H1 (cell line): ENCODE measurements at regions not wholly inside any gene's neighbourhood (a gene's known extent, or its start where the extent isn't known, plus 50 kb on each side); places are given as distances from the start of the nearest gene placed in this dataset.

ENCODE experiments used
- CTCF ChIA-PET: fragments of 300-600 bp; sonication (Branson Sonifier 250); formaldehyde crosslinking; loops from one replicate; lab custom pipeline; 2021; ENCODE audit not compliant: partially characterized antibody; lab: Charles Lee
- POLR2A ChIA-PET: fragments of 300-600 bp; sonication (Branson Sonifier 250); formaldehyde crosslinking; loops from one replicate; lab custom pipeline; 2021; ENCODE audit warnings: inconsistent platforms; ENCODE audit not compliant: partially characterized antibody; lab: Charles Lee
- DNase-seq, 2 experiments: peaks; one replicate each; pipeline versions ENCODE4 v3.0.0 to v3.0.0-alpha.2; 2010 to 2022; ENCODE audit warnings: low spot score in 2 of 2, low read depth in 1 of 2, mixed read lengths in 1 of 2
- FAIRE-seq: peaks from 2 replicates; lab custom pipeline; 2011; peaks lifted over from hg19 to GRCh38; lab: Jason Lieb, UNC
- H2AFZ ChIP-seq: 2 replicates; pipeline ENCODE4 v1.8.1; 2012; ENCODE audit warnings: low read length, inconsistent platforms
- H2AK5ac ChIP-seq: 2 replicates; pipeline ENCODE4 v1.6.1; 2013; ENCODE audit warnings: low read depth, low read length
- H2BK120ac ChIP-seq: replicated peaks from 2 replicates; pipeline ENCODE3; 2013; ENCODE audit warnings: low read depth, low read length, inconsistent platforms
- H2BK12ac ChIP-seq: 2 replicates; pipeline ENCODE4 v1.6.1; 2013; ENCODE audit warnings: low read depth, low read length
- H2BK15ac ChIP-seq: 2 replicates; pipeline ENCODE4 v1.6.1; 2013; ENCODE audit warnings: low read length
- H2BK20ac ChIP-seq: 2 replicates; pipeline ENCODE4 v1.6.1; 2013; ENCODE audit warnings: low read length
- H2BK5ac ChIP-seq: 2 replicates; pipeline ENCODE4 v1.6.1; 2013; ENCODE audit warnings: low read depth, low read length
- H3K14ac ChIP-seq: 2 replicates; pipeline ENCODE4 v1.6.1; 2013; ENCODE audit warnings: inconsistent platforms; ENCODE audit not compliant: insufficient read length
- H3K18ac ChIP-seq: 2 replicates; pipeline ENCODE4 v1.6.1; 2013; ENCODE audit warnings: low read length; ENCODE audit errors: extremely low read depth
- H3K23ac ChIP-seq: 2 replicates; pipeline ENCODE4 v1.6.1; 2013; ENCODE audit warnings: inconsistent platforms; ENCODE audit not compliant: insufficient read length
- H3K23me2 ChIP-seq: 2 replicates; pipeline ENCODE4 v1.6.1; 2013; ENCODE audit warnings: low read depth, low read length
- H3K27ac ChIP-seq: 2 replicates; pipeline ENCODE4 v1.6.1; 2011; ENCODE audit warnings: low read depth, low read length, inconsistent platforms
- H3K27me3 ChIP-seq, 4 experiments: replicated peaks in 1 of 4; 1 replicate in 1 of 4; 2 replicates in 3 of 4; pipeline versions ENCODE4 v1.6.1 to v1.8.1; 2011 to 2013; ENCODE audit warnings: low read length in 3 of 4, mild to moderate bottlenecking in 3 of 4, inconsistent platforms in 2 of 4, mixed read lengths in 2 of 4, moderate library complexity in 1 of 4; ENCODE audit not compliant: control insufficient read depth in 3 of 4, insufficient read depth in 3 of 4; ENCODE audit errors: extremely low read depth in 1 of 4
- H3K36me3 ChIP-seq, 4 experiments: 2 replicates each; pipeline versions ENCODE4 v1.6.1 to v1.8.1; 2011 to 2013; ENCODE audit warnings: mild to moderate bottlenecking in 4 of 4, low read length in 3 of 4, moderate library complexity in 2 of 4, control low read depth in 1 of 4, inconsistent platforms in 1 of 4; ENCODE audit not compliant: insufficient read depth in 4 of 4, control insufficient read depth in 2 of 4
- H3K4ac ChIP-seq: replicated peaks from 2 replicates; pipeline ENCODE3; 2013; ENCODE audit warnings: low read length, low read depth, mixed read lengths, inconsistent platforms; ENCODE audit not compliant: insufficient read length
- H3K4me1 ChIP-seq, 4 experiments: replicated peaks in 1 of 4; 1 replicate in 1 of 4; 2 replicates in 3 of 4; pipeline versions ENCODE4 v1.6.1 to v1.8.1; 2011 to 2013; ENCODE audit warnings: low read length in 3 of 4, inconsistent platforms in 2 of 4, mixed read lengths in 1 of 4; ENCODE audit not compliant: insufficient read depth in 4 of 4, control insufficient read depth in 3 of 4
- H3K4me2 ChIP-seq, 2 experiments: 2 replicates each; pipeline versions ENCODE4 v1.6.1 to v1.8.1; 2011 to 2013; ENCODE audit warnings: low read depth in 2 of 2, low read length in 2 of 2, control low read depth in 1 of 2, inconsistent platforms in 1 of 2, mild to moderate bottlenecking in 1 of 2; ENCODE audit not compliant: insufficient read depth in 1 of 2
- H3K4me3 ChIP-seq, 4 experiments: fragments of 200-600, 300-600 bp in 1 of 4; sonication (generic), shearing (Covaris generic), sonication (Bioruptor Twin) in 1 of 4; 2 replicates each; pipeline versions ENCODE4 v1.5.1 to v1.8.1; 2011 to 2016; ENCODE audit warnings: low read length in 4 of 4, low read depth in 3 of 4, control low read depth in 2 of 4, inconsistent platforms in 2 of 4, mild to moderate bottlenecking in 2 of 4, mixed read lengths in 1 of 4, moderate library complexity in 1 of 4; ENCODE audit not compliant: insufficient read depth in 2 of 4; ENCODE audit errors: extremely low read depth in 1 of 4
- H3K56ac ChIP-seq: replicated peaks from 2 replicates; pipeline ENCODE3; 2013; ENCODE audit warnings: low read depth, mild to moderate bottlenecking, mixed read lengths, low read length, inconsistent platforms; ENCODE audit not compliant: insufficient read length
- H3K79me1 ChIP-seq: 2 replicates; pipeline ENCODE4 v1.6.1; 2013; ENCODE audit warnings: low read depth, low read length, control low read depth
- H3K79me2 ChIP-seq, 2 experiments: 2 replicates each; pipeline versions ENCODE4 v1.6.1 to v1.8.1; 2012 to 2013; ENCODE audit warnings: low read length in 2 of 2, mild to moderate bottlenecking in 2 of 2, inconsistent platforms in 1 of 2; ENCODE audit not compliant: insufficient read depth in 2 of 2, control insufficient read depth in 1 of 2
- H3K9ac ChIP-seq, 4 experiments: replicated peaks in 1 of 4; 1 replicate in 1 of 4; 2 replicates in 3 of 4; pipeline versions ENCODE4 v1.6.1 to v1.8.1; 2011 to 2013; ENCODE audit warnings: low read depth in 3 of 4, low read length in 3 of 4, control low read depth in 2 of 4, mild to moderate bottlenecking in 2 of 4, moderate library complexity in 2 of 4, inconsistent platforms in 1 of 4; ENCODE audit errors: extremely low read depth in 1 of 4
- H3K9me3 ChIP-seq, 2 experiments: 2 replicates each; pipeline versions ENCODE4 v1.6.1 to v1.8.1; 2012 to 2013; ENCODE audit warnings: mild to moderate bottlenecking in 2 of 2, moderate library complexity in 2 of 2, control low read depth in 1 of 2, inconsistent platforms in 1 of 2, low read depth in 1 of 2, low read length in 1 of 2, mixed read lengths in 1 of 2; ENCODE audit not compliant: insufficient read depth in 2 of 2
- H4K20me1 ChIP-seq, 2 experiments: replicated peaks in 1 of 2; 2 replicates each; pipeline versions ENCODE3 to v1.8.1; 2011 to 2013; ENCODE audit warnings: inconsistent platforms in 2 of 2, low read length in 2 of 2, mild to moderate bottlenecking in 1 of 2; ENCODE audit not compliant: insufficient read depth in 2 of 2, control insufficient read depth in 1 of 2
- H4K5ac ChIP-seq: 2 replicates; pipeline ENCODE4 v1.6.1; 2013; ENCODE audit warnings: low read length, low read depth, mixed read lengths, inconsistent platforms; ENCODE audit not compliant: insufficient read length
- H4K8ac ChIP-seq: 2 replicates; pipeline ENCODE4 v1.8.0; 2013; ENCODE audit warnings: mild to moderate bottlenecking, moderate library complexity, low read length, inconsistent platforms; ENCODE audit not compliant: insufficient read depth; ENCODE audit errors: extremely low read depth
- H4K91ac ChIP-seq: replicated peaks from 2 replicates; pipeline ENCODE3; 2013; ENCODE audit warnings: low read length, mixed read lengths, inconsistent platforms; ENCODE audit not compliant: insufficient read length
- BACH1 ChIP-seq: IDR thresholded peaks from 2 replicates; pipeline ENCODE4 v1.6.1; 2012; ENCODE audit warnings: low read length, improper control_type of control experiment
- BCL11A ChIP-seq, 2 experiments: IDR thresholded peaks; one replicate each; pipeline ENCODE4 v1.6.1; 2011; ENCODE audit warnings: low read depth in 2 of 2, low read length in 2 of 2, mild to moderate bottlenecking in 2 of 2
- BRCA1 ChIP-seq: IDR thresholded peaks from 2 replicates; pipeline ENCODE4 v1.6.1; 2012; ENCODE audit warnings: low read depth, low read length, improper control_type of control experiment
- HDAC6 ChIP-seq: IDR thresholded peaks from one replicate; pipeline ENCODE4 v1.7.1; 2012; ENCODE audit warnings: low read depth, mild to moderate bottlenecking, inconsistent platforms, low read length, moderate library complexity
- POU5F1 ChIP-seq: IDR thresholded peaks from 2 replicates; pipeline ENCODE4 v1.6.1; 2011; ENCODE audit warnings: low read depth, mild to moderate bottlenecking, low read length, moderate library complexity
- RNF2 ChIP-seq: fragments of 200-900, 300-1000 bp; sonication (generic); IDR thresholded peaks from 2 replicates; pipeline ENCODE4 v1.7.1; 2016; ENCODE audit warnings: borderline replicate concordance, low read depth, mild to moderate bottlenecking, antibody characterized with exemption, low read length; ENCODE audit not compliant: poor library complexity, severe bottlenecking; ENCODE audit errors: missing control alignments
- SIN3A ChIP-seq, 2 experiments: IDR thresholded peaks in 1 of 2; conservative IDR thresholded peaks in 1 of 2; 2 replicates each; pipeline ENCODE4 v1.6.1; 2011 to 2012; ENCODE audit warnings: low read length in 2 of 2, improper control_type of control experiment in 1 of 2, low read depth in 1 of 2, mild to moderate bottlenecking in 1 of 2
- SIX5 ChIP-seq: IDR thresholded peaks from 2 replicates; pipeline ENCODE4 v1.6.1; 2011; ENCODE audit warnings: mild to moderate bottlenecking, low read depth, low read length
- WGBS, 2 experiments: shearing (Covaris generic) in 1 of 2; methylation state at CpG; one replicate each; pipeline versions ENCODE4 v1.1.6 to v1.1.7; 2013 to 2015; ENCODE audit warnings: low lambda C conversion rate in 2 of 2, mixed read lengths in 2 of 2, inconsistent platforms in 1 of 2, low coverage in 1 of 2, missing lambda C conversion rate in 1 of 2; ENCODE audit not compliant: insufficient replicate concordance in 2 of 2, insufficient coverage in 1 of 2, insufficient read length in 1 of 2; ENCODE audit errors: extremely low coverage in 1 of 2, missing lambda C conversion rate in 1 of 2; 5-methylcytosine and 5-hydroxymethylcytosine counted together
- TF ChIP-seq, protein P1 (sequence below), 3 experiments: IDR thresholded peaks; 1 replicate in 2 of 3; 2 replicates in 1 of 3; pipeline versions ENCODE4 v1.5.1 to v1.6.1; 2011; ENCODE audit warnings: low read length in 3 of 3, mild to moderate bottlenecking in 3 of 3, inconsistent platforms in 2 of 3, low read depth in 1 of 3, moderate library complexity in 1 of 3; ENCODE audit not compliant: insufficient read depth in 1 of 3; ENCODE audit errors: control extremely low read depth in 1 of 3

DNA sequence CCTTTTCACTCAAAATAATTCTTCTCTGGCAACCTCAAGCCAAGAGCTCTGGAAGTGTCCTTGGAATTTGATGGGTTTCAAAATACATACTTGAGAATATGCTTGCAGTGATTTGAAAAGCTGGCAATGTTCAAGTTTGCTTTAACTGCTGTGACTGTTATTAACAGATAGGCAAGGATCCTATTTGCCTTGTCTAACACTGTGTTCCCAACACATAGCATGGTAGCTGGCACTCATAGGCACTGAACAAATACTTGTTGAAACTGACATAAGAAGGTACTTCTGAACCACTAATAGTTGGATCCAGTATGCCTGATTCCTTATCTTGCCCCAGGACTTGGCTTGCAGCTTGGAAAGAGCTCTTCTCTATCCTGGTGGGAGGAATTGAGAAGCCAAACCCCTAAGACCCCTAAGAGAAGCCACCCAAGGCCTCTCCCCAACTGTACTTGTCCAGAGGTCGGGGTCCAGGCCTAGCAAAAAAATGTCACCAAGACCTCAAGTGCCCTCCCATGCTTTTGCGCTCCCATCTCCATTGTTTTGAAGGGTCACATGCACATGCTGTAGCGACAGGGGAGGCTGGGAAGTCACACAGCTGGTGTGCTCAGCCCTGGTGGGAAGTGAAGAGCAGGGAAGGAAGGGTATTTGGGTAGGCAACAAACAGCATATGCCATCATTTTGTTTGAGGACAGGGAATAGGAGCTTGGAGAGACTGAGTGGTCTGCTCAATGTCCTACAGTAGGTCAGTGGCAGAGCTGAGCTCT is 118.4 kb upstream of the HAAO start:
- no peaks in the 10 kb centered on the region for H3K36me3 ChIP-seq
- no peaks in the 10 kb centered on the region; the same call in 1 of the 2 replicates for H3K79me1 ChIP-seq
- no peak overlapping the region for H2AFZ ChIP-seq
- no peak overlapping the region for H3K23ac ChIP-seq
- DNase-seq, result no peak
- H2BK5ac ChIP-seq, result no peak overlapping the region
- H3K4me2 ChIP-seq, result no peak overlapping the region
- POLR2A ChIA-PET, result no interaction called here
- H2BK15ac ChIP-seq, result 0 out of 2 replicates have a peak overlapping the region, but pooled peaks have one; percentile 12
- H4K8ac ChIP-seq, result no peak overlapping the region; the same call in 1 of the 2 replicates
- H3K27ac ChIP-seq, result no peak overlapping the region
- no peak overlapping the region for H3K4me3 ChIP-seq
- H3K14ac ChIP-seq, result no peak overlapping the region
- H2AK5ac ChIP-seq, result no peak overlapping the region
- H3K4ac ChIP-seq, result no peak overlapping the region
- FAIRE-seq, result no peak
- H3K4me1 ChIP-seq, result peaks cover 0 to 13% (median 10%) of the 10 kb centered on the region in 4 experiments; a peak in 5 of 7 replicates
- H3K56ac ChIP-seq, result no peak overlapping the region
- H3K9ac ChIP-seq, result no peak overlapping the region
- H2BK120ac ChIP-seq, result peak overlapping the region; percentile 18
- H3K27me3 ChIP-seq, result peaks cover 0 to 2% (median 0%) of the 10 kb centered on the region in 4 experiments; a peak in 1 of 7 replicates
- no peaks in the 10 kb centered on the region for H4K20me1 ChIP-seq
- CTCF ChIA-PET, result interaction anchor here (0.6 to 5.0 kb wide), 10 partner anchors 8 to 113 kb away, joined by 3 to 40 read pairs (median 4); no protein-coding TSS in a partner anchor
- H4K5ac ChIP-seq, result no peak overlapping the region
- H3K9me3 ChIP-seq, result no peaks in the 10 kb centered on the region
- H2BK12ac ChIP-seq, result no peak overlapping the region
- TF ChIP-seq RNF2 (no peak), BCL11A (IDR thresholded peaks at IDR 0.05; ENCODE audit: low read depth in 2 of 2, low read length in 2 of 2) (no peak), BRCA1 (no peak), SIN3A (conservative IDR thresholded peaks at IDR 0.05 in 1 of 2, IDR thresholded peaks at IDR 0.05 in 1 of 2; ENCODE audit: low read depth in 1 of 2, low read length in 2 of 2) (no peak), BACH1 (no peak), HDAC6 (no peak), POU5F1 (no peak), SIX5 (no peak)
- TF ChIP-seq, protein P1, sequence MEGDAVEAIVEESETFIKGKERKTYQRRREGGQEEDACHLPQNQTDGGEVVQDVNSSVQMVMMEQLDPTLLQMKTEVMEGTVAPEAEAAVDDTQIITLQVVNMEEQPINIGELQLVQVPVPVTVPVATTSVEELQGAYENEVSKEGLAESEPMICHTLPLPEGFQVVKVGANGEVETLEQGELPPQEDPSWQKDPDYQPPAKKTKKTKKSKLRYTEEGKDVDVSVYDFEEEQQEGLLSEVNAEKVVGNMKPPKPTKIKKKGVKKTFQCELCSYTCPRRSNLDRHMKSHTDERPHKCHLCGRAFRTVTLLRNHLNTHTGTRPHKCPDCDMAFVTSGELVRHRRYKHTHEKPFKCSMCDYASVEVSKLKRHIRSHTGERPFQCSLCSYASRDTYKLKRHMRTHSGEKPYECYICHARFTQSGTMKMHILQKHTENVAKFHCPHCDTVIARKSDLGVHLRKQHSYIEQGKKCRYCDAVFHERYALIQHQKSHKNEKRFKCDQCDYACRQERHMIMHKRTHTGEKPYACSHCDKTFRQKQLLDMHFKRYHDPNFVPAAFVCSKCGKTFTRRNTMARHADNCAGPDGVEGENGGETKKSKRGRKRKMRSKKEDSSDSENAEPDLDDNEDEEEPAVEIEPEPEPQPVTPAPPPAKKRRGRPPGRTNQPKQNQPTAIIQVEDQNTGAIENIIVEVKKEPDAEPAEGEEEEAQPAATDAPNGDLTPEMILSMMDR (IDR thresholded peaks at IDR 0.05; ENCODE audit: control extremely low read depth in 1 of 3, insufficient read depth in 1 of 3, low read depth in 1 of 3, low read length in 3 of 3), result no peak
- no peak overlapping the region for H3K18ac ChIP-seq
- H4K91ac ChIP-seq, result peak overlapping the region; percentile 25
- H3K23me2 ChIP-seq, result no peaks in the 10 kb centered on the region
- no peaks in the 10 kb centered on the region for H3K79me2 ChIP-seq
- H2BK20ac ChIP-seq, result no peak overlapping the region
- WGBS, 2 experiments, result 87% methylated on average over 3 of the region's 3 CpGs; no CpG with 5 or more reads in 1 of the 2 experiments
